GM12878 (cell line): ENCODE measurements at regions not wholly inside any gene's neighbourhood (a gene's known extent, or its start where the extent isn't known, plus 50 kb on each side); places are given as distances from the start of the nearest gene placed in this dataset.

ENCODE experiments used
- ATAC-seq: fragments of 200-7000 bp; cut with Tn5 transposase; 3 replicates; pipeline ENCODE4 v1.9.1; 2020; ENCODE audit warnings: mild to moderate bottlenecking, moderate library complexity
- BruUV-seq: library from RNA; stranded (reverse); fragments of 400-500 nt; replicated peaks from 2 replicates; lab custom pipeline; 2021; lab: Mats Ljungman, UMichigan
- CTCF ChIA-PET: fragments of 300-600 bp; sonication (Branson Sonifier 250); formaldehyde crosslinking; extraction: SDS; loops from one replicate; lab custom pipeline; 2021; ENCODE audit warnings: inconsistent platforms; lab: Yijun Ruan, JAX
- POLR2A ChIA-PET: fragments of 350-600 bp; formaldehyde crosslinking; extraction: SDS; loops from one replicate; lab custom pipeline; 2021; ENCODE audit warnings: inconsistent platforms; lab: Charles Lee
- RAD21 ChIA-PET: fragments of 300-600 bp; sonication (Branson Sonifier 250); formaldehyde crosslinking; loops from one replicate; lab custom pipeline; 2023; ENCODE audit warnings: antibody characterized with exemption; ENCODE audit not compliant: unreplicated experiment; lab: Charles Lee
- SMC1A ChIA-PET: fragments of 300-600 bp; sonication (Branson Sonifier 250); formaldehyde crosslinking; loops from one replicate; lab custom pipeline; 2023; ENCODE audit not compliant: unreplicated experiment, uncharacterized antibody; lab: Charles Lee
- DNase-seq: peaks from one replicate; pipeline ENCODE4 v3.0.0-alpha.2; 2011; ENCODE audit warnings: low read depth, low spot score
- FAIRE-seq: peaks from 3 replicates; lab custom pipeline; 2011; peaks lifted over from hg19 to GRCh38; lab: Jason Lieb, UNC
- H2AFZ ChIP-seq: 2 replicates; pipeline ENCODE4 v1.6.0; 2011; ENCODE audit warnings: low read depth, low read length, control low read depth; ENCODE audit not compliant: control insufficient read depth
- H3K27ac ChIP-seq: 2 replicates; pipeline ENCODE4 v1.5.1; 2011; ENCODE audit warnings: control low read depth; ENCODE audit not compliant: control insufficient read depth, insufficient read depth
- H3K27me3 ChIP-seq, 2 experiments: replicated peaks in 1 of 2; 2 replicates each; pipeline versions ENCODE4 v1.6.0 to v1.6.1; 2011; ENCODE audit warnings: low read length in 1 of 2; ENCODE audit not compliant: control insufficient read depth in 2 of 2, insufficient read depth in 2 of 2
- H3K36me3 ChIP-seq, 2 experiments: 2 replicates each; pipeline ENCODE4 v1.5.1; 2011; ENCODE audit warnings: low read length in 1 of 2; ENCODE audit not compliant: control insufficient read depth in 2 of 2, insufficient read depth in 2 of 2
- H3K4me1 ChIP-seq: 2 replicates; pipeline ENCODE4 v1.6.1; 2011; ENCODE audit warnings: mild to moderate bottlenecking, low read length, moderate library complexity, mixed read lengths; ENCODE audit not compliant: control insufficient read depth, insufficient read depth
- H3K4me2 ChIP-seq: 2 replicates; pipeline ENCODE4 v1.6.0; 2011; ENCODE audit warnings: control low read depth; ENCODE audit not compliant: control insufficient read depth, insufficient read depth
- H3K4me3 ChIP-seq: fragments of 200-600 bp; sonication (generic); 2 replicates; pipeline ENCODE4 v1.5.1; 2016
- H3K79me2 ChIP-seq: 2 replicates; pipeline ENCODE4 v1.6.0; 2011; ENCODE audit warnings: low read length; ENCODE audit not compliant: control insufficient read depth, insufficient read depth
- H3K9ac ChIP-seq: 2 replicates; pipeline ENCODE4 v1.8.0; 2011; ENCODE audit warnings: low read length, control low read depth, mixed read lengths; ENCODE audit not compliant: control insufficient read depth, insufficient read depth
- H3K9me3 ChIP-seq: replicated peaks from 3 replicates; pipeline ENCODE4 v1.5.1; 2011; ENCODE audit warnings: mild to moderate bottlenecking, low read length; ENCODE audit not compliant: control insufficient read depth, insufficient read depth
- H4K20me1 ChIP-seq: 2 replicates; pipeline ENCODE4 v1.6.0; 2011; ENCODE audit not compliant: control insufficient read depth, insufficient read depth
- CBFB ChIP-seq: IDR thresholded peaks from 2 replicates; pipeline ENCODE4 v1.6.1; 2016; ENCODE audit warnings: antibody characterized with exemption, low read depth
- EZH2 ChIP-seq: IDR thresholded peaks from 2 replicates; pipeline ENCODE4 v1.6.1; 2012; ENCODE audit warnings: low read depth, mild to moderate bottlenecking, control low read depth, inconsistent platforms, low read length, borderline replicate concordance; ENCODE audit not compliant: control insufficient read depth
- MLLT1 ChIP-seq: fragments of 450-650 bp; IDR thresholded peaks from 2 replicates; pipeline ENCODE4 v1.6.1; 2016; ENCODE audit warnings: mild to moderate bottlenecking
- MTA2 ChIP-seq: fragments of 450-650 bp; IDR thresholded peaks from 2 replicates; pipeline ENCODE4 v1.6.1; 2016; ENCODE audit warnings: low read depth, mild to moderate bottlenecking, moderate library complexity
- PAX5 ChIP-seq: IDR thresholded peaks from 2 replicates; pipeline ENCODE4 v1.6.1; 2011; ENCODE audit warnings: low read depth, low read length, borderline replicate concordance
- PKNOX1 ChIP-seq: fragments of 450-650 bp; IDR thresholded peaks from 2 replicates; pipeline ENCODE4 v1.6.1; 2016; ENCODE audit warnings: mild to moderate bottlenecking
- RFX5 ChIP-seq: IDR thresholded peaks from 2 replicates; pipeline ENCODE4 v1.6.1; 2011; ENCODE audit warnings: low read depth, low read length, improper control_type of control experiment
- SKIL ChIP-seq: fragments of 450-650 bp; IDR thresholded peaks from 2 replicates; pipeline ENCODE4 v1.6.1; 2017; ENCODE audit warnings: mild to moderate bottlenecking, low read depth, inconsistent platforms; ENCODE audit not compliant: poor library complexity, severe bottlenecking
- SREBF2 ChIP-seq: IDR thresholded peaks from 2 replicates; pipeline ENCODE4 v1.6.1; 2012; ENCODE audit warnings: mild to moderate bottlenecking, low read length
- TCF12 ChIP-seq: IDR thresholded peaks from 2 replicates; pipeline ENCODE4 v1.6.1; 2011; ENCODE audit warnings: low read depth, mild to moderate bottlenecking, low read length
- in situ Hi-C: fragments of 300-500 bp; cut with MboI; formaldehyde crosslinking; loops from 9 replicates; pipeline ENCODE4 v1.14.3; 2018; ENCODE audit warnings: mixed read lengths
- intact Hi-C: fragments of 100-400 bp; cut with micrococcal nuclease; formaldehyde crosslinking; loops from one replicate; pipeline ENCODE4 v1.14.2; 2022; ENCODE audit not compliant: unreplicated experiment

GRCh38 chr3:144457758-144458157 lies 486.1 kb downstream of the DIPK2A start:
- intact Hi-C loops (no loop called here), in situ Hi-C loops (no loop called here)
- no peak overlapping the region for H2AFZ ChIP-seq
- no peak for DNase-seq
- no peaks in the 10 kb centered on the region for H3K4me1 ChIP-seq
- no peak overlapping the region for H3K27ac ChIP-seq
- ChIA-PET SMC1A (no interaction called here), POLR2A (no interaction called here), CTCF (no interaction called here), RAD21 (no interaction called here)
- FAIRE-seq: no peak
- H3K79me2 ChIP-seq: no peaks in the 10 kb centered on the region
- H3K36me3 ChIP-seq: no peaks in the 10 kb centered on the region
- no peak for ATAC-seq
- no TSS peak for BruUV-seq
- no peak for TF ChIP-seq MLLT1
- no peak for TF ChIP-seq RFX5
- TF ChIP-seq SREBF2: no peak
- no peak for TF ChIP-seq SKIL
- no peak for TF ChIP-seq CBFB
- no peak for TF ChIP-seq MTA2
- no peak for TF ChIP-seq EZH2
- TF ChIP-seq TCF12: no peak
- TF ChIP-seq PAX5: no peak
- TF ChIP-seq PKNOX1: no peak
- H3K27me3 ChIP-seq: no peaks in the 10 kb centered on the region
- no peak overlapping the region for H3K9ac ChIP-seq
- H3K9me3 ChIP-seq: no peaks in the 10 kb centered on the region; the same call in 2 of the 3 replicates
- H3K4me2 ChIP-seq: no peak overlapping the region
- H3K4me3 ChIP-seq: no peak overlapping the region
- H4K20me1 ChIP-seq: no peaks in the 10 kb centered on the region
